ENCODE measurements at regions not wholly inside any gene's neighbourhood (a gene's known extent, or its start where the extent isn't known, plus 50 kb on each side); places are given as distances from the start of the nearest gene placed in this dataset.

DNA sequence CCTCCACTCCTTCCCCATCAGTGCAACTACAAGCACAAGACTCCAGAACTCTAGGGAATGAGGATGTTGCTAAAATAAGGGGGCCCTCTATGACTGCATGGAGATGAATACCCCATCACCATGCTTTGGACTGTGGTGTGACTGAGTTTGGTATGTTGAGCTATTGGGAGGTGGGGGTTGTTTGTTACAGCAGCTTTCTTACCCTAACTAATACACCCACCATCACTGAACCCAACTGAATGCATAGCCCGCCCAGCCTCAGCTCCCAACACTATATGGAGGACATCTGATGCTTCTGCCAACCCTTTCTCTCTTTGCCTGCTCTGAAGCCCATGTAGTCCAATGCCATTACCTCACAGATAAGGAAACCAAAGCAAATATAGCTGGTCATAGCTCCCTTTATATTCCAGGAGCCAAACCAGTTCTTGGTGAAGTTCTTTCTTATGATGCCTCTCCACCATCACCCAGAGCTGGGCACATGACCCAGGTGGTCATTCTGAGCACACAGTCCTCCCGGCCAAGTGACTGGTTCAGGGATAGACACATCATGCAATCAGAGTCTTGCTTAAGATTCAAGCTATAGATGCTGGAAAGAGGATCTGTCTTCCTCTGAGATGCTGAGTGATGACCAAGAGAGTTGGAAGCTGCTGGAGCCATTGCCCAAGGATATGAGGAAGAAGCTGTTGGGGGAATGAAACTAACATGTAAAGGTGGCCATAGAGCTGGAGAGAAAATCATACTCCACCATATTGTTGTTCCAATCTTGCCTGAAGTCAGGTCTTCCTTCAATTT lies 155.6 kb upstream of the HAAO start:
- no peak for DNase-seq

DNA sequence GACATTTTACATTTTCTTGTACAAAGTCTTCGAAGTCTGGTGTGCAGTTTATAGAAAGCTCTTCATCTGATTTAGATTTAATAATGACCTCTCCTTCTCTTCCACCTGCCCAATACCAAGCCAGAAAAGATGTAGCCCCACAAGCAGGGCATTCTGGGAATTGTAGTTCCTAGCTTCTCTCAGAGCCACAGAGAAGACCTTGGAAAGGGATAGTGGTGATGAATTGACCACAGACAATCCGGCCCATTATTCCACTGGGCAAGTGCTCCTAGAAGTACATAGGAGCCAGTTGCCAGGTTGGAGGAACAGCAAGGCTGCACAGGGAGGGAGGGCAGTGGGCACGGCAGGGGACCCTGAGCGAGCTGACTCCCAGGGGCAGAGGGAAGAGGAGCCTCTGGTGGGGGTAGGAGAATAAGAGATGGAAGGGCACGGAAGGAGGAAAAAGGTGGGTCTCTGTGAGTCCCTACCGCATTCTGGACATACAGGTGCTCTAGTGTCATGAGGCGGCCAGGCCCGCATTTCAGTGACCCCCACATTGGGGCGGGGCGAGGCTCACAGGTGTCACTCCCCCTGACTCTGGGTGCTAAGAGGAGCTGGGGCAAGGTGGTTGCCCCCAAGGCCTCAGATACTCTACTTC lies 152.5 kb upstream of the HAAO start:
- no peak for DNase-seq

DNA sequence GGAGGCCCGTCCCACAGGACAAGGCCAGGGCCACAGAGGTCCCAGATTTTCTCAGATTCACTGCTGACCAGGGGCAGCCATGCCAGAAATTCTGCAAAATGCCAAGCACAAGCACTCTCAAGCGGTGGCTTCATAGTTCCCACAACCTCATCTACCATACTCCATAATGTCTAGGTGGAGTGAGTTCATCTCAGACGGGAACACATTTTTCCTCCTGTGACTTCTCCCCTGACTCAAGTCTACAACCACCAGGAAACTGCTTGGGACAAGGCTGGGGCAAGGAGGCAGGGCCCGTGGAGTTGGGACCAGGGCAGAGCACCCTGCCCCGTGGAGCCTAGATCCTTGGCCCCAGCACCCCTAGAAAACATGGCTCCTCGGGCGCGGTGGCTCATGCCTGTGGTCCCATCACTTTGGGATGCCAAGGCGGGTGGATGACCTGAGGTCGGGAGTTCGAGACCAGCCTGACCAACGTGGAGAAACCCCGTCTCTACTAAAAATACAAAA lies 150.7 kb upstream of the HAAO start:
- no peak for DNase-seq

DNA sequence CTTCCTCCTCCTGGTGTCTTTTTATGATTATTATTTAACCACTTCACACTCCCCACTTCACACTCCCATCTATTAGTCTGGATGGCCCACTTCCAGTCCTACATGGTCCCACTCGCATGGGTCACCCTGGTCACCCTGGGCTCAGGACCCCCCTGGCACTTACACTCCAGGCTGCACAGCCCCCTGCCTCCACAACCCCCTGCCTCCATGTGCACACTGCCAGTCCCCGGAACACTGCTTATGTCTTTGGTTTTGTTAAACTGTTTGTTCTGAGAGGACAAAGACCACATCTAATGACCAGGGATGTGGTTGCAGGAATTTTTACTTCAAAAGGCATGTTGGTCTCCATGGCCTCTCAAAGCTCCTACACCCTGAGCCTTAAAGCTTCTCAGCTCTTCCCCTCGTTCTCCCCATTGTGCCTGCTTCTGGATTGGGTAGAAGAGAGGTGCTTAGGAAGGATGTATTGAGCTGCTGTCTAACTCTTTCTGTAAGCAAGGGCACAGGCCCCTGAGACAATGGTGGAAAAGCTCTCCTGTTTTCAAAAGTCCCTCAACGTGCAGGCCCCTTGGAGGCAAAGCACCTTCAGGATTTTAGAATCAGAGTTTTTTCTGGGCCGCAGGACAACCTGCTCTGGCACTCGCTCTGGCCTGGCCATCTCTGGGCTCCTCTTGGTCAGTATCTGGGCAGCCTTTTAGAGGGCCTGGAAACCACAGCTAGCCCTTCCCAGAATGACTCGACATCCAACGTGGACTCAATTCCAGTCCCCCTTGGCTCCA lies 150.0 kb upstream of the HAAO start:
- no peak for DNase-seq

DNA sequence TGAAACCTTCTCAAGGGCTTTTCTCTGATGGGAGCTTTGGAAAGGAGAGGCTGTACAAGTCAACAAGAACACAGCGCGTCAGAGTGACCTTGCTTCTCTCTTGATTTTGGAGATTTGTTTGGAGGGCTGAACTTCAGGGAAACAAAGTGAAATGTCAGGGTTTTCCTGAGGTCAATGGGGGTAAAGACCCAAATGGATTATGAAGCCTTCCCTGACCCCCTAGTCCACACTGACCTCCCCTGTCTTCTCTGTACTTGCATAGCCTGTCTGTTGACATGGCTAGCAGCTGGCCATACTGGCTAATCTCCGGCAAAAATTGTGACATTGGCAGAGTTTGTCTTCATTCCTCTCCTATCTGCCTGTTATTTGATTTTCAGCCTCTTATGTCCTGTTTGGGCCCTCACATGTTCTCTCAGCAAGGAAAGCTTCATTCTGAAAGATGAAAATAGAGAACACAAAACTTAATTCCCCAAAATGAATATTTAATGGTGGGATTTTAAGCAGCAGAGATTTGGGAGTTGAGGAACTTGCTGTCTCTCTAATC lies 149.3 kb upstream of the HAAO start:
- no peak for DNase-seq

DNA sequence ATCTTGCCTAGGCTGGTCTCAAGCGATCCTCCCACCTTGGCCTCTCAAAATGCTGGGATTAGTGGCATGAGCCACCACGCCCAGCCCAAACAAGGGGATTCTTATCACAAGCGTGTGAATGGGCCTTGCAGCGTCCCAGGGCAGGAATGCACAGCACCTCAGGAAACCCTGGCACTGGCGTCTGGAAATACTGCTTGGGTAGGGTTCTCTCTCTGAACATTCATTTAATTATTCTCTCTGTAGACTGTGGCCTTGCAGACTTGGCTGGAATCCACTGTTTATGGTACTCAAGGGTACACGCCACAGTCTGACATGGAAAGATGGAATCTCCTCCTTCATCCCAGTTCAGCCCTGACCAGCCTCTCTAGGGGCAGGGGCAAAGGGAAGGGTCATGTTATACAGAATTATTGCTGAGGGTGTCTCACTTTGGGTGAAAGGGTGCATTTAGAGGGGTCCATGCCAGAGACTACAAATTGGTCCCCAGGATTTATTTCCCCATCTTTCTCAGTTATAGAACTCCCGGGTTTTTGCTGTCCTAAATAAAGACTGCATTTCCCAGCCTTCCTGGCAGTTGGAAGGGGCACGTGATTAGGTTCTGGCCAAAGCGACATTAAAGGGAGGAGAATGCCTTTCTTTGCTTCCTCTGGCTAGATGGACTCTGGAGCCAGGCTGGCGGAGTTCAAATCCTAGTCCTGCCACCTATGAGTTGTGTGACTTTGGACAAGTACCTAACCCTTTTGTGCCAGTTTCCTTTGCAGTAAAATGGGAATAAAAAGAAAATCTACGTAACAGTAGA lies 147.2 kb upstream of the HAAO start:
- DNase-seq, result no peak

DNA sequence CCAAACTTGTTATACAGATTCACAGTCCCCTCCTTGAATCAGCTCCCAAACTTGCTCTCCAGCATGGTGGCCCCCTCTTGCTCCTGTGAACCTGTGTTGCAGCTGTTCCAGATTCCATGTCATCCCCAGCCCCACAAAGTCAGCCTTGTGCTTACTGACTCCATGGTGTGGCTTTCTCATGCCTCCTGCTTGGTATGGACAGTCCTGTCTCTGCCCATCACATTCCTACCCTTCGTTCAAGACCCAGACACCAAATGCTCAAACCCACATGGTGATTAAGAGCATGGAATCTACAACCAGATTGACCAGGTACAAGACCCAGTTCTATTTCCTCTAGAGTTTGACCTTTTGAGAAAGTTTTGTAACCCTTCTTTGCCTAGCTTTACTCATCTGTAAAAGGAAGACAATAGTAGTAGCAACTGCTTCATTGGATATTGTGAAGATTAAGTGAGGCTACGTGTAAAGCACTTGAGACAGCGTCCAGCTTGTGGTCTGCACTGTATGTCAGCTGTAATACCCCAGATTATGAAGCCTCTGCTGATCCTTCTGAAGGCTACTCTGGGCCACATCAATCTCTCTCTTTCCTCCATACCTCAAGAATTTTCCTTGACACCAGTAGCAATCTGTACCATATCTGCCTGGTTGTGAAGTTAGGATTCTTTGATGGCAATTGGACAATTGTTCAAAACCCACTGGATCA lies 146.4 kb upstream of the HAAO start:
- DNase-seq, result no peak

DNA sequence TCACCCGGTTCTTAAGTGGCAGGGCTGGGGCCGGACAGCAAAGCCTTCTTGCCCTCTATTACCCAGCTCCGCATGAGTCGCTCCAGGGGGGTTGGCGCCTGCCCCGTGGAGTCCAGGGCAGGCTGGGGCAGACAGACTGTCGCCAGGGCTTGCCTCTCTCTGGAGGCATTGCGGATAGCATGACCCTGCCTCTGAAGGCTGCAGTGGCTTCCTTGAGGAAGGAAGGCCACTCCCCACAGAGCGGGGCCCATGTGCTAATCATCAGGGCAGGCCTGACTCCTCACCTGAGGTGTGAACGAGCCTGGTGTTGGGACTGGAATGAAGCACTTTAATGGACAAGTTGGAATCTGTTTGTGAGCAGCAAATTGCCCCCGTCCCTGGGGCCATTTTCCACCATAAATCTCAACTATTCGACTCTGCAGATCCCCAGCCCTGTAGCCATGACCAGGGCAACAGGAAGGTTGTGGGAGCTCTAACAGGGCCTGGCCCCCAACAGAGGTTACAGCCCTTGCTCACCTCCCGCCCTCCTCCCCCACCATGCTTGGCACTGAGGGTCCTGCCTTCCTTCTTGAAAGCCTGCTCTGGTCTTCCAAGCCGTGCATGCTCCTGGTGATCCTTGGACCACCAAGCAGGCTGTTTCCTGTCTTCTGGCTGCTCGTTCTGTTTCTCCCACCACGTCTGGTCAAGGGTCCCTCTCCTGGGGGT lies 144.9 kb upstream of the HAAO start:
- no peak for DNase-seq

DNA sequence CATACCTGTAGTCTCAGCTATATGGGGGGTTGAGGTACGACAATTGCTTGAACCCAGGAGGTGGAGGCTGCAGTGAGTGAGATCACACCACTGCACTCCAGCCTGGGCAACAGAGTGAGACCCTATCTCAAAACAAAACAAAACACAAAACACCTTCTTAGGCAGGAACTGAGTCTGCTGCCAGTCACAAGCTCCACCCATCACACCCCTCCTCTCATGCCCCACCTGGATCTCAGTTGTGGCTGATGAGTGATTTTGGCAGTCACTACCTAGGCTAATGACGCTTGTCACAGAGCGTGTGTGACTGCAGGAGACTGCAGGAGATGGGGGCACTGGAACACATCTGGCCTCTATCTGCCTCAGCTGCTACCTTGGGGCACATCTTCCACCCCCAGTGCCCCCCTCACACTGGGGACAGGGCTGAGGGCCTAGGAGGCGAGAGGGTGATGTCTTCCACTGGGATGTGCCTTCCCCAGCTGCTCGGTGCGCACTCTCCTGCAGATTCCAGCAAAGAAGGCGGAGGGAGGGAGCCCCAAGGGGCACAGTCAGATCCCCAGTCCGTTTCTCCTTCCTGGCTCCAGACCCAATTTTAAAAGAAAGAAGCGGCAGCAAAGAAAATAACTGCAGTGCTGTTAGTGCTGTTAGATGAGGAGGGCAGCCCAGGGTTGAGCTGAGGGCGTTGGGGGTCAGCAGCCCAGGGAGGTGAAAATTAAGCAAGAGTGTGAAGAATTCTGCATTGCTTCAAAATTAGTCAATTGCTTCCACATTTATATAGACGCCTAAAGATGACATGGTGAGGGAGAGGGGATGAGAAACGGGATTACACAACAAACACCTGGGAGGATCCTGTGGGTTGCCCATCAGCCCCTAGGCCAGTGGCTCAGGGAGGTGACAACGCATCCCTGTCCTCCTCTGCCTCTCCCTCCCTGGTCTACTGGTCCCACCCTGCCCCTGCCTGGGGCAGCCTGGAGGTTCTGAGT lies 143.6 kb upstream of the HAAO start:
- DNase-seq, result no peak

DNA sequence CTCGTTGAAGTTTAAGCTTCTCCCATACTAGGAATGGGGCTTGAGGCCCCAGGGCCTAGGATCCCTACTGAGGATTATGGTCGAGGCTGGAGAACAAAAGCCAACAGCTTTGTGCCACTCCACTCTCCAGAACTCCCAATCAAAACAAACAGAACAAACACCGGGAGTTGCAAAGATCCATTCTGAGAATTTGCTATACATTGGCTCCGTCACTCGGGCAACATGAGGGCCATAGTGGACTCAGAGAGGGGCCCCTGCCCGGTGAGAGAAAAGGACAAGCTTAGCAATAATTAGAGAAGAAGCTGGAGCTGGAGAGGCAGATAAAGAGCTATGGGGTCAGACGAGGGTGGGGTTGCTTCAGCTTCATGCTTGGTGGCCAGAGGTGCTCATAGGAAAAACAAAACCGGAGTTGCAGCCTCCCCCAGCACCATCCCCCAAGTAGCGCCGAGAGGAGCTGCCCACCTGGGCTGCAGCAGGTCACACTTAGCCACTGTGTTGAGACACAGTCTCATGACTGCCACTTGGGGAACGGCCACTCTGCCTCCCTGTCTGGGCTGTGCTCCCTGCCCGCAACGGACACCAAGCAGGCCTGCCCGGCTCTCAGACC lies 142.3 kb upstream of the HAAO start:
- DNase-seq, result no peak

DNA sequence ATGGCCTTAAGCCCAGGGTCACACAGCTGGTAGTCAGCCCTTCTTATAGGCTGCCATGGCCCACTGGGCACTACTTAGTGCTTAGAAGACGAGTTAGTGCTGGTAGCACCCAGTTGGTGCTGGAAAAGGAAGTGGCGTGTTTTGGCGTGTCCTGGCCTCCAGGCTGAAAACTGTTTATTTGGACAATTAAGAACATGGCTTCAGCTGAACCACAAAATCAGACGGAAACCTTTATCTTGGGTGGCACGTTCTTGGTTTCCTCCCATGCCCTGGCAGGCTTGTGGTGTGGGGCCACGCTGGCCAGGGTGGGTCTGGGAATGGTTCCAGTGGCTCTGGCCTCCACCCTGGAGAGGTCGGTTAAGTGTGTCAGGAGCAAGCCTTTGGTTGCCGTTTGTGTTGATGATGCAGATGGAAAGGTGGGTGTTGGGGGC lies 141.5 kb upstream of the HAAO start:
- no peak for DNase-seq

DNA sequence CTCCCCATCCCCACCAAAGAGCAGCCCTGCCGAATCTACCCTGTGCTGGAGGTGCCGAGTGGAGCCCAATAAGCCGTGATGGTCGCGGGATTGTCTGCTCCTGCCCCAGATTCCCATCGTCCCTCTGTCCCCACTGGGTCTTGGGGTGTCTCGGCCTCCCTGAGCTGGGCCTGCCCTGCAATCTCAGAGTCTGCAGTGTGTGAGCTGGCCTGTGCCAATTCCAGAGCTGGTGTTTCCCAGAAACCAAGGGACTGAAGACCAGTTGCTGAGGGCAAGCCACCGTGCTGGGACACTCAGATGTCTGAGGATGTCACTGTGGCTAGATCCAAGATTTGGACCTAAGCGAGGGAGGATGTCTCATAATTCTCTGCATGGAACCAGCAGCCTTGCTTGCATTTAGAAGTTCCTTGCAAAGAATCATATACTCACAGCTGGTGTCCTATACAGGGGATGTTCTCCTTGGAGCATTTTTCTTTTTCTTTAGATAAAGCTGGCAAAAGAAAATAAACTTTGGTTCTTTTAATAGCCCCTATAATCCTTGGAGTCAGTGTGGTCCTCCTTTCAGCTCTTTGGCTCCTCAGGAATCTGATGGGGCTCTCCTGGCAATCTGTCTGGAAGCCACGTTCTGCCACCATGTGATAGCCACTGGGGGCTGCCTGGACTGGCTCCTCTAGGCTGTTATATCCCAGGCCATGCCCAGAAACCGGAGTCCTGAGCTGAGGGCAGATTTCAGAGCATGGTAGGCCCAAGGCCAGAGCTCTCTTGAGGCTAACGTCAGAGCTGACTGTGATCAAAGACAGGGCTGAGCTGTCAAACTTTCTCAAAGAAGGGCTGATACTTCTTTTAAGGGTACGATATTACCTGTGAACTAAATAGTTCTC lies 140.1 kb upstream of the HAAO start:
- no peak for DNase-seq

DNA sequence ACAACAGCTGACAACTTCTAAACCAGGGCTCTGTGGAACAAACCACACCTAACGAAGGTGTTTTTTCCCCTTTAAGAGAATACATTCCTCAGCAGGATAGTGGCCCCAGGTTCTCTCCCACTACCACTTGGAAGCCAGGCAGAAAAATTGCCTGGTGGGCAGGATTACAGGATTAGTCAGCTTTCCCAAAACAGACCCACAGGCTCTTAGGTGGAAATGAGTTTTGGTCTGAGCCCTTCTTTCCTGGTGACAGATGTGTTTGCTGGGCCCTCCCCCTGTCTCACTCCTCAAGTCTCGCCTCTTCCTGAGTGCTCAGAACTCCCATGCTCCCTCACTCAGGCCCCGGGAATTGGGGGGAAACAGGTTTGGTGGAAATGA lies 139.4 kb upstream of the HAAO start:
- DNase-seq, result no peak

DNA sequence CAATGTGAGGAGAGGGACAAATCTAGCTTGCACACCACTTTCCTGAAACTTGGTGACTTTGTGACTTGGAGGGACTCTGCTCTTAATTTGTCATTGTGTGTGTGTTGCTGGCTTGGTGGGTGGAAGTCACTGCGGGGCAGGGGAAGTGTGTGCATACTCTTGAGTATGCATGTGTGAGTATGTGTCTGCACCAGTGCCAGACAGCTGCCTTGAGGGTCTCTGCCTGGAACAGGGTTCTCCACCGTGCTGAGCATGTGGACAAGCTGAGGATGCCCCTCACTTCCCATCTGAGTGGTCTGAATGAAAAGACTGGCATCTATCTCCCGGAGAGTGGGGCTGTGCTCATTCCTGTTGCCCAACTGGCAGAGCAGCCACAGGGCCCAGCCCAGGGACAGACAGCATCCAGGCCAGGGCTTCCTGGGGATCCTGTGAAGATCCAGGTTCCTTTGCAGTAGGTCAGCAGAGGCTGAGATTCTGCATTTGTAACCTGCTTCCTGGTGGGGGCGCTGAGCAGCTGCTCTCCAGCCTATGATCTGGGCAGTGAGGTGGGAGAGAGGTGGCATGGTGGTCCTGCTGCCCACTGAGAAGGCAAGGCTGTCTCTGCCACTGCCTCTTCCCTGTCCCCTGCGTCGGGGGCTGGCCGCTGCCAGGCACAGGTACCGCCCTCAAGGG lies 138.9 kb upstream of the HAAO start:
- no peak for DNase-seq

DNA sequence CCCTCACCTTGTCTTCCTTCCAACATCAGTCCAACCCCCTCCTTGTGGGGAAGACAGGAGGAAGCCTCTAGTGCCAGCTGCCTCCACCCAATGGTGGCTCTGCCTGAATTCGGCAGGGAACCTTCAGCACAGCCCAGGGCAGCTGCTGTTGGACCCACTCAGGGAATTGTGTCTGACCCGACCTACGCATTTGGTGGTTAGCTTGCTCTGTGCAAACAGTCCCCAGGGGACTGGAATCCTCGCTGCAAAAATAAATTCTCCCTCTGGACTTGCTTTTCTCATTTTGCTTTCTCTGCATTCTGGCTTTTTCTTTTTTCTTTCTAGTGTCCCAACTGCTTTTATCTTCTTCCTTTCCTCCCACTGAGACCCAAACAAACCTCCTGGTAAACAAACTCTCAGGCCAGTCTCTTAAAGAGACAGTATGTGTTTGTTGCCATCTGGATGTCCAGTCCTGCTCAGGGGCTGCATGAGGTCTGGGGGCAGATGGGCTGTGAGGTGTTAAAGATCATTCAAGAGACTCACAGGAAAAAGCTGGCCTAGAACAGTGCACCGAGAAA lies 137.7 kb upstream of the HAAO start:
- no peak for DNase-seq

DNA sequence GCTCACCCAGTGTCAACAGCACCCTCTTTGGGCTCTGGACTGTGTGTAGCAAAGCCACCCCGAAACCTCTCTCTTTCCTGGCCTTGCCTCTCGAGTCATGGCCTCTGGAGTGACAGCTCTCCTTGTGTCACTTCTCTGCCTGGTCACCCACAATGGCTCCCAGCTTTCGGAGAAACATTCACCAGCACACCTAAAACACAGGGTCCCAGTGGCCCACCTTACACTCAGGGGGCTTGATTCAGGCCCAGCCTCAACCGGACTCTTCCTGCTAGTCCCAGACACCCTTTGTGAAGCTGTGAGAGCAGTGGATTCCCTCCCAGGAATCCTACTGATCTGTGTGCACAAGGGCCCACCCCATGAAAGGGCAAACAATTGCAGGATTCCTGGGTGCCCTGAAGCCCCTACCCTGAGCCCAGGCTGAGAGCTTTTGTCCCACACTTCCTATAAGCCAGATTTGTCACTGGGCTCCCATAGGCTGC lies 137.2 kb upstream of the HAAO start:
- no peak for DNase-seq

All from CD4-positive, alpha-beta T cell treated with Interleukin-4 for 1 hour (primary cell).